GM12865 (cell line): ENCODE measurements at regions not wholly inside any gene's neighbourhood (a gene's known extent, or its start where the extent isn't known, plus 50 kb on each side); places are given as distances from the start of the nearest gene placed in this dataset.
"Not testable (repeated sequence)": the region's sequence is repeated elsewhere in the genome, so short reads cannot be mapped to it uniquely, and the experiment has no call there.

Experiments used
- DNase-seq: peaks from one replicate; pipeline ENCODE4 v3.0.0; 2010; ENCODE audit warnings: low read depth
- H3K4me3 ChIP-seq: 2 replicates; pipeline ENCODE4 v1.5.1; 2011; ENCODE audit warnings: mild to moderate bottlenecking, low read depth, low read length, control low read depth
- TF ChIP-seq, protein P1 (sequence below): IDR thresholded peaks from 2 replicates; pipeline ENCODE4 v1.5.1; 2011; ENCODE audit warnings: low read length, control low read depth, low read depth, inconsistent platforms; ENCODE audit not compliant: insufficient read depth; ENCODE audit errors: missing control alignments

DNA sequence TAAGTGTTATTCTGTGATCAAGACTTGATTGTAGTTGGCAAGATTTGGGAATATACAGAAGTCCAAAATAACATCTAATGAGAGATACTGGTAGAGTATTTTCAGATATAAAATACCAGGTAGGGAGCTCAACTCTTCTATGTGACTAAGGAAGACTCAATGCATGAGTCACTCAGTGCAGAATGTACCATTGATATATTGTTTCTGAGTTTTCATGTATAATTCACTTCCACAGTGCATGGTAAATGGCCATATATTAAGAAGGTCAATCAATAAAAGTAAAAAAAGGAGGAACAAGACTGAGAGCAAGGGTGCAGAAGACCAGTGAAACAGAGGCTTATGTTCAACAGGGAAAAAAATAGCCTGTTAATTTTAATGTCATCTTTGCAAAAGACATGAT is 1387.9 kb downstream of the CDH8 start:
- TF ChIP-seq, protein P1, sequence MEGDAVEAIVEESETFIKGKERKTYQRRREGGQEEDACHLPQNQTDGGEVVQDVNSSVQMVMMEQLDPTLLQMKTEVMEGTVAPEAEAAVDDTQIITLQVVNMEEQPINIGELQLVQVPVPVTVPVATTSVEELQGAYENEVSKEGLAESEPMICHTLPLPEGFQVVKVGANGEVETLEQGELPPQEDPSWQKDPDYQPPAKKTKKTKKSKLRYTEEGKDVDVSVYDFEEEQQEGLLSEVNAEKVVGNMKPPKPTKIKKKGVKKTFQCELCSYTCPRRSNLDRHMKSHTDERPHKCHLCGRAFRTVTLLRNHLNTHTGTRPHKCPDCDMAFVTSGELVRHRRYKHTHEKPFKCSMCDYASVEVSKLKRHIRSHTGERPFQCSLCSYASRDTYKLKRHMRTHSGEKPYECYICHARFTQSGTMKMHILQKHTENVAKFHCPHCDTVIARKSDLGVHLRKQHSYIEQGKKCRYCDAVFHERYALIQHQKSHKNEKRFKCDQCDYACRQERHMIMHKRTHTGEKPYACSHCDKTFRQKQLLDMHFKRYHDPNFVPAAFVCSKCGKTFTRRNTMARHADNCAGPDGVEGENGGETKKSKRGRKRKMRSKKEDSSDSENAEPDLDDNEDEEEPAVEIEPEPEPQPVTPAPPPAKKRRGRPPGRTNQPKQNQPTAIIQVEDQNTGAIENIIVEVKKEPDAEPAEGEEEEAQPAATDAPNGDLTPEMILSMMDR, result no peak

DNA sequence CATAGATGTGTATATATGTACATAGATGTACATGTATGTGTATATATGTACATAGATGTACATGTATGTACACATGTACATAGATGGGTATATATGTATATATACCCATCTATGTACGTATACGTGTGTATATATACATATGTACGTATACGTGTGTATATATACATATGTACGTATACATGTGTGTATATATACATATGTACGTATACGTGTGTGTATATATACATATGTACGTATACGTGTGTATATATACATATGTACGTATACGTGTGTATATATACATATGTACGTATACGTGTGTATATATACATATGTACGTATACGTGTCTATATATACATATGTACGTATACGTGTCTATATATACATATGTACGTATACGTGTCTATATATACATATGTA is 1388.8 kb downstream of the CDH8 start:
- not testable (repeated sequence) for H3K4me3 ChIP-seq, DNase-seq

More for the DNA sequence above, 1387.9 kb downstream of the CDH8 start:
- DNase-seq, result no peak
- H3K4me3 ChIP-seq, result no peak overlapping the region

DNA sequence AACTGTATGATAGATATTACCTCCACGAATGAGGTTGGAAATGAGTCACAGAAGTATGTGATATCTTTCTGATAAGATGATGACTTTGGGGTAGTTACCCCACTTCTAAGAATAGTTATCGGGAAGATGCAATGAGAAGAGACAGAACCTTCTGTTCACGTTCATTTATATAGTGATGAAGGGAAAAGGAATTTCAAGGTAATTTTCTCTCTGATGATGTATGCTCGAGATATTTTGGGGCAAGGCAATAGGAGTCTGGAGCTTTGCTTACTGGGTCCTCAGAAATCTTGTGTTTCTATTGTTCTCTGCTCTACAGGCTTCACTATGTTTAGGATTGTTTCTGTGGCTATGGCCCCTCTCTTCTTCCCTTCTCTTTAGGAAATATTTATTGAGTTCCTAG is 1389.6 kb downstream of the CDH8 start:
- H3K4me3 ChIP-seq, result no peak overlapping the region
- TF ChIP-seq, protein P1, result no peak
- no peak for DNase-seq

DNA sequence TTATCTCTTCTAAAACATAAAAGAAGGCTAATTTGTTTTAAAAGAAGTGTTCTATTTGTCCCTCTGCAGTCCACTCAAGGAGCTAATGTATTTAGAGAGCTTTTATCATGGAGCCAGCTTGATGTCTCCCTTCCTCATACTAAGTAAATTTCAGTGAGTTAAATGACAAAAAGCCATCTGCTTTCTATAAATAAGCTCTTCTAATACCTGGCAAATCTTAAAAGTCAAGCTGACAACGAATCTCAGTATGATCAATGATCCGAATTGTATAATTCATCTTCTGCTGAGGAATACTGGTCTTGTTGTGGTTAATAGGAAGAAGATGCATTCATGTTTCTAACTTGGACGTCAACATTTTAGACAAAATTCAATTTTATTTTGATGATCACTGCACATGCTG is 1390.7 kb downstream of the CDH8 start:
- no peak for DNase-seq
- H3K4me3 ChIP-seq, result no peak overlapping the region
- TF ChIP-seq, protein P1, result no peak

DNA sequence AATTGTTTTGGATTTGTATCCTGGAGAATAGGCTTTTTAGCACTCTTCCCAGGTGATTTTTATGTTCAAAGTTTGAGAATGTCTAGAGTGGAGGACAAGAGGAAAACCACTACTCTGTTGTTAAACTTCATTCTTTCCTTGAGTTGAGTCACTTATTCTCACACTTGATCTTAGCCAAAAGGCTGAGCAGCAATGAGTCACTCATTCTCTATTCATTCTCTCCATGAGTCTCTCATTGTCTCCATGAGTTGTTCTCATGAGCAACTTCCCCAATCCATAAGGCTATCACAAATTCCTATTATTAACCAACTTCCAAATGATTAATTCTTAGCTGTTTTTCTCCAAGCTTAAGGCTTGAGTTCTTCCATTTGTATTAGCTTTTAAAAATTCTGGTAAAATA is 1393.3 kb downstream of the CDH8 start:
- TF ChIP-seq, protein P1, result no peak
- no peak for DNase-seq

DNA sequence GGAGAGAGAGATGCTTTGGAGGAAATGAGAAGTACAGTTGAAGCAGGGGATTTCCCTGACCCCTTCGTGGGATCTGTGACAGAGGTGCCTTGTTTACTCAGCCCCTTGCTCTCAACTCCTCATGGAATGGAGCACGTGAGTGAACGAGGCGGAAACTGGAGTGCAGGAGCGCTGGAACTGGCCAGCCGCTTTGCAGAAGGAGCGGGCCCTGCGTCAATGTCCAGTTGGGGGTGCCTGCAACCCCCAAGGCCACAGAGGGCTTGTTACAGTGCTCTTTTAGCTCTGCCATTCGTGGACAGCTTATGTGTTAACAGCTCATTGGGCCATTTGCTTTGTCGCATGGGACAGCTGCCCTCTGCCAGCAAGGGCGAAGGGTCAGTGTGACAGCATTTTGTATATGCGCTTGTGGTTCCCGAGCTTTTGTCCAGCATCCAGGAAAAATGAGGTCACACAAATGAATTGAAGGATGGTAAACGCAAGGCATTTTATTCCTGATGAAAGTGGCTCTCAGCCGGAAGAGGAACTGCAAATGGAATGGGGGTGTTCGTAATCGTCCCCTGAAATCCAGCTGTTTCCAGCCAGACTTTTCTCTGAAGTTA is 1395.1 kb downstream of the CDH8 start:
- no peak for DNase-seq
- H3K4me3 ChIP-seq, result no peak overlapping the region
- TF ChIP-seq, protein P1, result no peak

More for the DNA sequence above, 1393.3 kb downstream of the CDH8 start:
- H3K4me3 ChIP-seq, result no peak overlapping the region

DNA sequence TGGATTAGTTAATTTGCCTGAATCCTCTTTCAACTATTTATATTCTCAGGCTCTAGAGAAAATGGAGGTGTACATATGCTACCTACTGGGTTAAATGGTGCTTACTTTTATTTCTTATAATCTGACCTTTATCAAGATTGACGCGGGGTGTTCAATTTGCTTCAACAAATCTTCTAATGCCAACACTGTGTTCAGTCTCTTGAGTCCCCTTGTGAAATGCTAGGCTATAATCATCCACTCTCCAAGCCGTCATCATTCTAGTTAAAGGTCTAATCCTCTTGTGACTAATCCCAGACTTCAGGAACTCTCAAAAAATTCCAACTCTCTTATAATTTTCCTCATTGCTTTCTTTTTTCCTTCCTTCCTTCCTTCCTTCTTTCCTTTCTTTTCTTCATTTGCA is 1396.2 kb downstream of the CDH8 start:
- DNase-seq, result no peak

DNA sequence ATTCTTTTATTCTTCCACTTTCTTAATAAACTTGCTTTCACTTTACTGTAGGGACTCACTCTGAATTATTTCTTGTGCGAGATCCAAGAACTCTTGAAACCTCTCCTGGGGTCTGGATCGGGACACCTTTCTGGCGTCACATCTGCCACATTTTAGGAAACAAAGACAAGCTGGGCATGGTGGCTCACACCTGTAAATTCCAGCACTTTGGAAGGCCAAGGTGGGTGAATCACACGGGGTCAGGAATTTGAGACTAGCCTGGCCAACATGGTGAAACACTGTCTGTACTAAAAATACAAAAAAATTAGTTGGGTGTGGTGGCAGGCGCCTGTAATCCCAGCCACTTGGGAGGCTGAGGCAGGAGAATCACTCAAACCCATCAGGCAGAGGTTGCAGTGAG is 1399.6 kb downstream of the CDH8 start:
- not testable (repeated sequence) for DNase-seq, H3K4me3 ChIP-seq

More for the DNA sequence above, 1396.2 kb downstream of the CDH8 start:
- TF ChIP-seq, protein P1, result no peak
- no peak overlapping the region for H3K4me3 ChIP-seq
